IMR-90 (cell line): ENCODE measurements at regions not wholly inside any gene's neighbourhood (a gene's known extent, or its start where the extent isn't known, plus 50 kb on each side); places are given as distances from the start of the nearest gene placed in this dataset.
"Not testable (repeated sequence)": the region's sequence is repeated elsewhere in the genome, so short reads cannot be mapped to it uniquely, and the experiment has no call there.

Experiments
- ATAC-seq: fragments of 200-7000 bp; cut with Tn5 transposase; 2 replicates; pipeline ENCODE4 v1.9.1; 2020; ENCODE audit warnings: low read depth, mild to moderate bottlenecking, moderate library complexity
- BruUV-seq: library from RNA; stranded (reverse); fragments of 400-500 nt; replicated peaks from 2 replicates; lab custom pipeline; 2021; lab: Mats Ljungman, UMichigan
- CTCF ChIA-PET: fragments of 300-600 bp; formaldehyde crosslinking; extraction: SDS; loops from one replicate; lab custom pipeline; 2021; ENCODE audit warnings: antibody characterized with exemption; lab: Yijun Ruan, JAX
- POLR2A ChIA-PET: fragments of 300-600 bp; sonication (Branson Sonifier 250); formaldehyde crosslinking; loops from one replicate; lab custom pipeline; 2022; ENCODE audit warnings: antibody characterized with exemption; ENCODE audit not compliant: unreplicated experiment; lab: Charles Lee
- DNase-seq: peaks from one replicate; pipeline ENCODE4 v3.0.0; 2013
- H2AFZ ChIP-seq: replicated peaks from 2 replicates; pipeline ENCODE3; 2013; ENCODE audit warnings: low read length, mild to moderate bottlenecking; ENCODE audit not compliant: poor library complexity
- H2AK5ac ChIP-seq: 2 replicates; pipeline ENCODE4 v1.6.1; 2013; ENCODE audit warnings: low read depth, low read length, inconsistent platforms
- H2AK9ac ChIP-seq: replicated peaks from 2 replicates; pipeline ENCODE3; 2013; ENCODE audit warnings: mild to moderate bottlenecking, low read depth, low read length, moderate library complexity; ENCODE audit not compliant: poor library complexity
- H2BK120ac ChIP-seq: 2 replicates; pipeline ENCODE4 v1.6.1; 2013; ENCODE audit warnings: low read depth, low read length, inconsistent platforms
- H2BK15ac ChIP-seq: 3 replicates; pipeline ENCODE4 v1.6.1; 2013; ENCODE audit warnings: low read depth, low read length, inconsistent platforms
- H2BK20ac ChIP-seq: 2 replicates; pipeline ENCODE4 v1.6.1; 2013; ENCODE audit warnings: low read depth, mild to moderate bottlenecking, inconsistent platforms, low read length, moderate library complexity
- H2BK5ac ChIP-seq: 2 replicates; pipeline ENCODE4 v1.6.1; 2013; ENCODE audit warnings: mild to moderate bottlenecking, low read depth, low read length, inconsistent platforms; ENCODE audit not compliant: poor library complexity, severe bottlenecking
- H3K14ac ChIP-seq: replicated peaks from 2 replicates; pipeline ENCODE4 v1.6.1; 2013; ENCODE audit warnings: low read depth, low read length, inconsistent platforms
- H3K18ac ChIP-seq: 2 replicates; pipeline ENCODE4 v1.6.1; 2013; ENCODE audit warnings: low read depth, low read length, control low read depth
- H3K23ac ChIP-seq: 2 replicates; pipeline ENCODE4 v1.6.1; 2013; ENCODE audit warnings: low read depth, low read length, inconsistent platforms
- H3K27ac ChIP-seq: 2 replicates; pipeline ENCODE4 v1.5.1; 2013; ENCODE audit warnings: mild to moderate bottlenecking, control low read depth, low read length; ENCODE audit not compliant: insufficient read depth
- H3K27me3 ChIP-seq: 2 replicates; pipeline ENCODE4 v1.6.1; 2013; ENCODE audit warnings: low read length; ENCODE audit not compliant: control insufficient read depth, insufficient read depth
- H3K36me3 ChIP-seq: 2 replicates; pipeline ENCODE4 v1.6.1; 2013; ENCODE audit warnings: low read length, mixed read lengths; ENCODE audit not compliant: control insufficient read depth, insufficient read depth
- H3K4ac ChIP-seq: 2 replicates; pipeline ENCODE4 v1.6.1; 2013; ENCODE audit warnings: low read depth, low read length, inconsistent platforms
- H3K4me1 ChIP-seq: 2 replicates; pipeline ENCODE4 v1.6.1; 2013; ENCODE audit warnings: low read length, mixed read lengths; ENCODE audit not compliant: control insufficient read depth, insufficient read depth
- H3K4me2 ChIP-seq: 2 replicates; pipeline ENCODE4 v1.6.1; 2013; ENCODE audit warnings: low read depth, mild to moderate bottlenecking, control low read depth, low read length, moderate library complexity
- H3K4me3 ChIP-seq: 2 replicates; pipeline ENCODE4 v1.5.1; 2013; ENCODE audit warnings: low read depth, mild to moderate bottlenecking, control low read depth, low read length, moderate library complexity; ENCODE audit not compliant: insufficient read depth
- H3K56ac ChIP-seq: 2 replicates; pipeline ENCODE4 v1.6.1; 2013; ENCODE audit warnings: low read length, inconsistent platforms; ENCODE audit not compliant: insufficient read depth; ENCODE audit errors: extremely low read depth
- H3K79me1 ChIP-seq, 2 experiments: 2 replicates each; pipeline ENCODE4 v1.6.1; 2013; ENCODE audit warnings: low read length in 2 of 2, inconsistent platforms in 1 of 2, low read depth in 1 of 2
- H3K9ac ChIP-seq: 2 replicates; pipeline ENCODE4 v1.6.1; 2013; ENCODE audit warnings: low read depth, low read length, control low read depth
- H3K9me1 ChIP-seq: 2 replicates; pipeline ENCODE4 v1.6.1; 2013; ENCODE audit warnings: low read length, inconsistent platforms; ENCODE audit not compliant: insufficient read depth
- H3K9me3 ChIP-seq: 2 replicates; pipeline ENCODE4 v1.6.1; 2013; ENCODE audit warnings: low read length; ENCODE audit not compliant: control insufficient read depth, insufficient read depth
- H4K20me1 ChIP-seq: 2 replicates; pipeline ENCODE4 v1.6.1; 2013; ENCODE audit warnings: low read length, inconsistent platforms; ENCODE audit not compliant: insufficient read depth
- H4K5ac ChIP-seq: 2 replicates; pipeline ENCODE4 v1.6.1; 2013; ENCODE audit warnings: mild to moderate bottlenecking, low read depth, low read length, control low read depth
- H4K8ac ChIP-seq, 2 experiments: 2 replicates each; pipeline ENCODE4 v1.6.1; 2013; ENCODE audit warnings: low read depth in 2 of 2, low read length in 2 of 2, control low read depth in 1 of 2, inconsistent platforms in 1 of 2
- H4K91ac ChIP-seq: 2 replicates; pipeline ENCODE4 v1.6.1; 2013; ENCODE audit warnings: low read depth, low read length, inconsistent platforms; ENCODE audit not compliant: insufficient read depth
- WGBS, 2 experiments: methylation state at CpG; one replicate each; pipeline versions ENCODE4 v1.1.5 to v1.1.7; 2013; ENCODE audit warnings: missing lambda C conversion rate in 2 of 2; ENCODE audit not compliant: insufficient read length in 1 of 2; ENCODE audit errors: extremely low coverage in 2 of 2; 5-methylcytosine and 5-hydroxymethylcytosine counted together
- dilution Hi-C: fragments of 300-500 bp; cut with HindIII; formaldehyde crosslinking; loops from one replicate; pipeline ENCODE4 v1.14.3; 2018; ENCODE audit warnings: low sequenced_read_pairs; ENCODE audit not compliant: unreplicated experiment
- in situ Hi-C: fragments of 300-500 bp; cut with MboI; formaldehyde crosslinking; loops from 3 replicates; pipeline ENCODE4 v1.14.3; 2019; ENCODE audit warnings: low sequenced_read_pairs, inconsistent platforms, mixed read lengths
- intact Hi-C: fragments of 100-400 bp; cut with micrococcal nuclease; formaldehyde crosslinking; loops from 2 replicates; pipeline ENCODE4 v1.10.0; 2022

- H2BK15ac ChIP-seq, H2BK120ac ChIP-seq, ATAC-seq, H3K18ac ChIP-seq, H2AFZ ChIP-seq, H3K9me1 ChIP-seq, H2BK20ac ChIP-seq, H3K9ac ChIP-seq, H4K20me1 ChIP-seq, intact Hi-C loops, H3K36me3 ChIP-seq, H3K27ac ChIP-seq, H3K4me3 ChIP-seq, dilution Hi-C loops, H3K4me1 ChIP-seq, H2BK5ac ChIP-seq, H3K23ac ChIP-seq, in situ Hi-C loops, CTCF ChIA-PET, H4K91ac ChIP-seq, H2AK9ac ChIP-seq, H3K4me2 ChIP-seq, BruUV-seq, H3K56ac ChIP-seq, H4K8ac ChIP-seq, H3K14ac ChIP-seq, H3K9me3 ChIP-seq, H2AK5ac ChIP-seq, H3K27me3 ChIP-seq, DNase-seq, H4K5ac ChIP-seq, H3K4ac ChIP-seq, H3K79me1 ChIP-seq, POLR2A ChIA-PET: not testable (repeated sequence)
- 96% methylated on average over 4 of the region's 8 CpGs; no CpG with 5 or more reads in 1 of the 2 experiments for WGBS, 2 experiments
Observed at GRCh38 chr4:78717712-78718111, 58.4 kb upstream of the BMP2K start.
